HG03442 (cell line): ENCODE measurements at regions not wholly inside any gene's neighbourhood (a gene's known extent, or its start where the extent isn't known, plus 50 kb on each side); places are given as distances from the start of the nearest gene placed in this dataset.
A peak's percentile ranks its signal among the peaks of the same experiment; 100 is the strongest.
"Not testable (repeated sequence)": the region's sequence is repeated elsewhere in the genome, so short reads cannot be mapped to it uniquely, and the experiment has no call there.

Experiments used
- ATAC-seq: cut with Tn5 transposase; IDR thresholded peaks from one replicate; pipeline ENCODE4 v1.9.1; 2021; ENCODE audit warnings: mild to moderate bottlenecking, moderate library complexity; ENCODE audit not compliant: unreplicated experiment

GRCh38 chr2:156254637-156255067 lies 77.9 kb downstream of the NR4A2 start:
- ATAC-seq, result not testable (repeated sequence)

DNA sequence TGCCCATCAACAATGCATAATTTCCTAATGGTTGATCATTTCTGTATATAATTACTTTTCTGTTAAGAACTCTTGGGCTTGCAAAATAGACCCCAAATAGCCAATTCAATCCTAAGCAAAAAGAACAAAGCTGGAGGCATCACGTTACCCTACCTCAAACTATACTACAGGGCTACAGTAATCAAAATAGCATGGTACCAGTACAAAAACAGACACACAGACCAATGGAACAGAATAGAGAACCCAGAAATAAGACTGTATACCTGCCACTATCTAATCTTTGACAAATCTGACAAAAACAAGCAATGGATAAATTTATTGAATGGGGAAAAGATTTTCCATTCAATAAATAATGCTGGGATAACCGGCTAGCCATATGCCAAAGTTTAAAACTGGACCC lies 78.8 kb downstream of the NR4A2 start:
- no peak for ATAC-seq

- no peak for ATAC-seq
Observed at GRCh38 chr2:156242874-156243273, 89.6 kb downstream of the NR4A2 start.

GRCh38 chr2:156237558-156237957 lies 95.0 kb downstream of the NR4A2 start:
- no peak for ATAC-seq

DNA sequence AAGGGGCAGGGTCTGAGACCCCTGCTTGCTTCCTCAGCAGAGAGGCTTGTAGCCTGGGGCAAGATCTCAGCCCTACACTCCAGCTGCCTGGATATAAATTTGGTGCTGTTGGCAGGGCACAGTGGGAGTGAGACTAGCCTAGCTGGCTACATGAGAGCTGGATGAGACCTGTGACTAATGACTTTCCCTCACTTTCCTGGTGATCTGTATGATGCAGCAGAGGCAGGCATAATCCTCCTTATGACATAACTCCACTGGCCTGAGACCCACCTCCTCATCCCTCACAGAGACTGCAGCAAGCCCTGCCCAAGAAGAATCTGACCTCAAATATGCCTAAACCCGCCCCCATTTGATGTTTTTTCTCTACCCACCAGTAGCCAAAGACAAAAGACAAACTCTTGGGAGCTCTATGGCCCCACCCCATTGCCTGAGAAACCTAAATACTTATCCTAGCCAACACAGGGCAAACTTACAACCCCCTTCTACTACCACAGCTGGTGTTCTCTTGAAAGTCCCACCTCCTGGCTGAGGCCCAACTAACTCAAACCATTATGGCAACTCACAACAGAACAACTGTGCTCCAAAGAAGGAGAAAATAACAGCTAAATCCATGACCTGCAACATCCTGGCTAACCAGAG lies 102.7 kb downstream of the NR4A2 start:
- no peak for ATAC-seq

GRCh38 chr2:156223328-156223727 lies 109.2 kb downstream of the NR4A2 start:
- not testable (repeated sequence) for ATAC-seq

GRCh38 chr2:156221703-156222102 lies 110.8 kb downstream of the NR4A2 start:
- ATAC-seq, result no peak

GRCh38 chr2:156219491-156220100 lies 112.9 kb downstream of the NR4A2 start:
- no peak for ATAC-seq

DNA sequence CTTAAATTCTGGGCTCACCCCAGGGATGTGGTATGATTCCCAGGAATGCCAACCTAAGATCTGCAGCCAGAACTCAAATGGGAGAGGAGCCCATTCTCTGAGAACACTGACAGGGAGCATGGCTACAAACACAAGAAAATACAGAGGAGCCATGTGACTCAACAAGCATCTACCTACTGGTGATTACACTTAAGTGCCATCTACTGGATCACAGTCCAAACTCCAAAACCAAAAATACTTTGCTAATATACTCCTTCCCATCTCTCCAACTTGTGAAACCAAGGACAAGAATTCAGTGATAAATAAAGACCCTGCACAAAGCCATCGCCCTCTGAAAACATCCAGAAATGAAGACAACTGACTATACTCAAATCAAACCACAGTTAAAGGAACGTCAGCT lies 116.9 kb downstream of the NR4A2 start:
- ATAC-seq, result no peak

DNA sequence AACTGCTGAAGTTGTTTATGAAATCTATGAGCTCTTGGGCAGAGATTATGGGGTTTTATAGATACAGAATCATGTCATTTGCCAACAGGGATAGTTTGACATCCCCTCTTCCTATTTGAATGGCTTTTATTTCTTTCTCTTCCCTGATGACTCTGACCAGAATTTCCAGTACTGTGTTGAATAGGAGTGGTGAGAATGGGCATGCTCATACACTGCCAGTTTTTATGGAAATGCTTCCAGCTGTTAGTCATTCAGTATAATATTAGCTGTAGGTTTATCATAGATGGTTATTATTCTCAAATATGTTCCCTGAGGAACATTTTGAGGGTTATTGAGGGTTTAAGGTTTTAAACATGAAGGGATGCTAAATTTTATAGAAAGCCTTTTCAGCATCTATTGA lies 121.2 kb downstream of the NR4A2 start:
- no peak for ATAC-seq

GRCh38 chr2:156206355-156206754 lies 126.2 kb downstream of the NR4A2 start:
- no peak for ATAC-seq

DNA sequence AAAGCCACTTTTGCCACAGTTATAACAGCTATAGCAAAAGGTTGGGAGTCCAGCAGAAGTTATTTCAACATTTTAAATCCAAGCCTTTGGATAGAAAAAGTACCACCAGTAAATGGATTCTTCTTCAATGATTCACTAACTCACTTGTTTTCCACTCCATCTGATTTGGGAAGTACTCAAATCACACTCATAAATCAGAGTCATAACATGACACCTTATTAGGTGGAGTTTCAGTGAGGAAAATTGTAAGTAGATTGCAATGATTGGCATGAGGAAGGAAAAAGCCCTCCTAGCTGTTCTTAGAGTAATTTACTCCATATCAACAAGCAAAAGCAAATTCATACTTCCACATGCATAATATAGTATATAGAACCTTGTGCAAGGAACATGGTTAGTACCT lies 132.9 kb downstream of the NR4A2 start:
- no peak for ATAC-seq

DNA sequence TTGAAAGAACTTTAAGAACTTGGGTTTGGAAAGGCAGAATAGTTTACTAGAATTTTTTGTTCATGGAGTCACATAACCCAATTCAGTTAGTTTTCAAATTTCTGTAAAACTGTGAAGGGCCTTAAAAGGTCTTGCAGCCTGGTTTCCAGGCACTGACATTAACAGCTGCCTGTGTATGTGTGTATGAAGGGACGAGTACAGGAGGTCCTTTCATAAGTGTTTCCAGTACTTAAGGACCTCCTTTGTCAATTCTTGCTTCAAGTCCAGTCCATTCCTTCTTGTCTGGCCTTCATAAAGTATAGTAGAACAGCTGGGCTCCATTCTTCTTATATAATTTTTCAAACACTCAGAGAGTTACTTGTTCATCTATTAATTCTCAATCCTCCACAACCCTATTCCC lies 136.5 kb downstream of the NR4A2 start:
- no peak for ATAC-seq

DNA sequence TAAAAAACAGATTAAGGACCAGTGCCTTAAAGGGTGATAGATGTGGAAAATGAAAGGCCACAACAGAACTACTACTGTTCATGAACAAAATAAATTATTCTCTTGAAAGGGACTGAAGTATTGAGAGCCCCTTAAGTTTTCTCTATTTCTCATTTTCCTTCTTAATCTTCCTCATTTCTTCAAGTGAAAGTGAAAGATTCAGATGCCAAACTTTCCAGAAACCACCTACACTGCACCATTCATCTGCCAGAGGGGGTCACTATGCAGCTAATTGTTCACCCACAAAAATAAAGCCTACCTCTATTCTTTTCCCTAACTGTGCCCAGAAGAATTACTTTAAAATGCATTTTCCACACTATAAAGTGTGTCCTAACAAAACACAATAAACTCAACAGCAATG lies 140.1 kb downstream of the NR4A2 start:
- ATAC-seq, result peak; percentile 86

GRCh38 chr2:156191527-156191926 lies 141.0 kb downstream of the NR4A2 start:
- no peak for ATAC-seq

- no peak for ATAC-seq
Observed at GRCh38 chr2:156190517-156190916, 142.0 kb downstream of the NR4A2 start.

DNA sequence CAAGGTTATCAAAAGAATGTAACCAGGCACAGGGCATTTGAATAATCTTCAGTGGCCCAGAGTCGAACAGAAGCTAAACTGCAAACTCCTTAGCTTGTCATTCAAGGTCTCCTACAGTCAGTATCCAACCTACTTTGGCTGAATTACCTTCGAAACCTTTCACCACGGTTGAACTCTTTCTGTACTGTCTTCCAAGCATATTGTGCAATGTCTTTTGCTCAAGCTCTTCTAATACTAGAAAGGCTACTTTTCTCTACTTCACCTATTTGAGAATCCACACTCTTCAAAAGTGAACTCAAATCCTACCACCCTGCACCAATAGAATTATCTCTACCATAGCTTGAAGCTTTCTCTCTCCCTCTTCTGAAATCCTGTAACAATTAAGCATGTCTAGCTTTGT lies 142.9 kb downstream of the NR4A2 start:
- no peak for ATAC-seq

DNA sequence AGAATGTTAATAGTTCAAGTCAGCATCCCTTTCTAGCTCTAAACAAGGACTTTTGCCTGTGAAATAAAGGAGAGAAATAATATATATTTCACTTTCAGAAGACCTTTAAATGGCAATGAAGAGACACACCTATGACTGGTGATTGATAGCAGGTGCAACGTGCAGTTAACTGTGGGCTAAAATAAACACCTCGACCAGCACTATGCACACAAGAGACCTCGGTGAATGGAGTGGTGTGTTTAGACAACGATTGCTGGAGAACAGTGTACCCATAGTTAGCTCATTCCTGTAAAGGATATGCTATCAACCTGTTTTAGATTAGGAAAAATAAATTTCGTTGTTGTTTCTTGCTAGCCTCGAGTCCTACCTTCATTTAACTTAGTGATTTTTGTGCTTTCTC lies 143.4 kb downstream of the NR4A2 start:
- no peak for ATAC-seq

DNA sequence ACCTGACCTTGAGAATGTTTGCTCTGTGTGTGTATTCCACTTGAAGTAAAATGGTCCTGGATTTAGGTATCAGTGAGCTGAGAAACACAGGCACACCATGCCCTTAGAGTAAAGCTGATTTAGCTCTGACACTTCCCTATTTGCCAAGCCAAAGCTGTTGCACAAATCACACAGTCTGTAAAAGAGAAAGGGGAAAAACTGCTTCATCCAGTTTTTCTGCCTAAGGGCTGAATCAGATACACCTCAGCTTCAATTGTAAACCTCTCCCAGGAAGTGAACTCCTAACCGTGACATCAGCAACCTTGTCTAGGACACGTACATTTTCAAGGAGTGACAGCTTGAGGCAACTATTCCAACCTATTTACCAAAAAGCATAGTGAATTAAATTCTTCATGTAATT lies 150.4 kb downstream of the NR4A2 start:
- no peak for ATAC-seq

DNA sequence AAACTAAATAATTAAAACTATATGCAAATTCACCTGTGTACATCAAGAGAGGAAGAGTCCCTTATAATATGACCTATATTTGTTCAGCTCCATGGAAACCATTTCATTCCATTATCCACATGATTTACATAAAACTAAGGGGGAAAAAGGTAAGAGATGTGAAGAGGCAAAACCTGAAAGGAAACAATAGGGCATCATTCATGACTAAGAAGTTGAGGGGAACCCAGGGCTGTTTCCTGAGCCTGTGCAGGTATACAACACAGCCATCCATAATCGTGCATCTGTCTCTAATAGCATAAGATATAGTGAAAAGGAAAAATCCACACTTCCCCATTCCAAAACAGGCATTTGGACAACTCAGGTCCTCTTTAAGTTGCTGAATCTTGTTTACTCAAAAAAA lies 151.3 kb downstream of the NR4A2 start:
- no peak for ATAC-seq

GRCh38 chr2:156177654-156178053 lies 154.9 kb downstream of the NR4A2 start:
- no peak for ATAC-seq

GRCh38 chr2:156175946-156176345 lies 156.6 kb downstream of the NR4A2 start:
- ATAC-seq, result no peak

DNA sequence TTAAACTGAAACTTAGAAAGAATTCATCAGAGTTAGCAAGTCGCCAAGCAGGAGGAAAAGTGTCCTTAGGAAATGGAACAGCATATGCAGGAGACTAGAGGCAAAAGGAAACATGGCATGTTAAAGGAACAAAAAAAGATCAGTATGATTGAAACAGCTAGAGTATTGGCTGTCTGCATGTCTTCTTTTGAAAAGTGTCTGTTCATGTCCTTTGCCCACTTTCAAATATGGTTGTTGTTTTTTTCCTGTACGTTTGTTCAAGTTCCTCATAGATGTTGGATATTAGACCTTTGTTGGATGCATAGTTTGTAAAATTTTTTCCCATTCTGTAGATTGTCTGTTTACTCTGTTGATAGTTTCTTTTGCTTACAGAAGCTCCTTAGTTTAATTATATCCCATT lies 161.6 kb downstream of the NR4A2 start:
- ATAC-seq, result no peak
